Neural cell (in vitro differentiated cells): ENCODE measurements at regions not wholly inside any gene's neighbourhood (a gene's known extent, or its start where the extent isn't known, plus 50 kb on each side); places are given as distances from the start of the nearest gene placed in this dataset.

Source experiments
- H2AFZ ChIP-seq: fragments of 200-600, 300-800 bp; sonication (generic), shearing (Covaris generic); 2 replicates; pipeline ENCODE4 v1.6.0; 2014; ENCODE audit warnings: low read depth, mild to moderate bottlenecking, antibody characterized with exemption, low read length, moderate library complexity
- H3F3A ChIP-seq: fragments of 200-600 bp; shearing (Covaris generic); 2 replicates; pipeline ENCODE4 v1.6.1; 2016; ENCODE audit warnings: mild to moderate bottlenecking, moderate library complexity, mixed read lengths, antibody characterized with exemption, low read length; ENCODE audit not compliant: insufficient read depth, poor library complexity, severe bottlenecking
- H3K27ac ChIP-seq: fragments of 200-600, 300-800 bp; sonication (generic), shearing (Covaris generic); 2 replicates; pipeline ENCODE4 v1.5.1; 2014; ENCODE audit warnings: mild to moderate bottlenecking, low read length, moderate library complexity
- H3K27me3 ChIP-seq: fragments of 300-800, 200-600 bp; sonication (generic), shearing (Covaris generic); 2 replicates; pipeline ENCODE4 v1.6.0; 2014; ENCODE audit warnings: mild to moderate bottlenecking, low read depth, low read length, moderate library complexity; ENCODE audit not compliant: insufficient read depth
- H3K36me3 ChIP-seq: fragments of 300-800, 200-600 bp; sonication (generic), shearing (Covaris generic); 2 replicates; pipeline ENCODE4 v1.5.1; 2014; ENCODE audit warnings: mild to moderate bottlenecking, antibody characterized with exemption, low read length, moderate library complexity; ENCODE audit not compliant: insufficient read depth
- H3K4me2 ChIP-seq: fragments of 300-800, 200-600 bp; sonication (generic), shearing (Covaris generic); 2 replicates; pipeline ENCODE4 v1.6.0; 2014; ENCODE audit warnings: mild to moderate bottlenecking, low read length
- H3K4me3 ChIP-seq: fragments of 300-800, 200-600 bp; sonication (generic), shearing (Covaris generic); 2 replicates; pipeline ENCODE4 v1.5.1; 2014; ENCODE audit warnings: mild to moderate bottlenecking, low read length, moderate library complexity
- H3K79me2 ChIP-seq: fragments of 200-600 bp; shearing (Covaris generic); replicated peaks from 2 replicates; pipeline ENCODE4 v1.6.0; 2014; ENCODE audit warnings: mild to moderate bottlenecking, low read length, moderate library complexity; ENCODE audit not compliant: insufficient read depth
- H3K9ac ChIP-seq: fragments of 300-800, 200-600 bp; sonication (generic), shearing (Covaris generic); 2 replicates; pipeline ENCODE4 v1.6.1; 2016; ENCODE audit warnings: mild to moderate bottlenecking, low read length, mixed read lengths
- H3K9me2 ChIP-seq: fragments of 200-600 bp; shearing (Covaris generic); 2 replicates; pipeline ENCODE4 v1.6.1; 2016; ENCODE audit warnings: mild to moderate bottlenecking, low read length, mixed read lengths; ENCODE audit not compliant: insufficient read depth
- H3K9me3 ChIP-seq: fragments of 200-600, 300-800 bp; sonication (generic), shearing (Covaris generic); 2 replicates; pipeline ENCODE4 v1.6.1; 2016; ENCODE audit warnings: mild to moderate bottlenecking, mixed run types, low read length, moderate library complexity, mixed read lengths
- H4K20me1 ChIP-seq: fragments of 200-600 bp; shearing (Covaris generic); 2 replicates; pipeline ENCODE4 v1.6.1; 2016; ENCODE audit warnings: mild to moderate bottlenecking, mixed run types; ENCODE audit not compliant: insufficient read depth
- CTCF ChIP-seq: fragments of 450-650 bp; IDR thresholded peaks from 2 replicates; pipeline ENCODE4 v1.5.1; 2014; ENCODE audit warnings: antibody characterized with exemption, mild to moderate bottlenecking, moderate library complexity; ENCODE audit not compliant: poor library complexity, severe bottlenecking
- EP300 ChIP-seq: fragments of 450-650 bp; conservative IDR thresholded peaks from 2 replicates; pipeline ENCODE4 v1.6.1; 2014; ENCODE audit warnings: antibody characterized with exemption, mild to moderate bottlenecking, moderate library complexity; ENCODE audit not compliant: poor library complexity, severe bottlenecking
- EZH2 ChIP-seq: fragments of 200-600, 300-800 bp; shearing (Covaris generic), sonication (generic); IDR thresholded peaks from 2 replicates; pipeline ENCODE4 v1.6.1; 2014; ENCODE audit warnings: antibody characterized with exemption, low read length, borderline replicate concordance, mild to moderate bottlenecking; ENCODE audit not compliant: insufficient read depth, poor library complexity, severe bottlenecking
- MXI1 ChIP-seq: fragments of 450-650 bp; conservative IDR thresholded peaks from 2 replicates; pipeline ENCODE4 v1.6.1; 2014; ENCODE audit warnings: antibody characterized with exemption, mild to moderate bottlenecking; ENCODE audit not compliant: poor library complexity, severe bottlenecking
- POLR2AphosphoS5 ChIP-seq: IDR thresholded peaks from 2 replicates; pipeline ENCODE4 v1.6.1; 2012
- RAD21 ChIP-seq: fragments of 450-650 bp; conservative IDR thresholded peaks from 2 replicates; pipeline ENCODE4 v1.6.1; 2014; ENCODE audit warnings: antibody characterized with exemption, mild to moderate bottlenecking, moderate library complexity
- REST ChIP-seq: IDR thresholded peaks from 2 replicates; pipeline ENCODE4 v1.6.1; 2012; ENCODE audit warnings: borderline replicate concordance
- SMC3 ChIP-seq: fragments of 450-650 bp; conservative IDR thresholded peaks from 2 replicates; pipeline ENCODE4 v1.6.1; 2014; ENCODE audit warnings: antibody characterized with exemption, mild to moderate bottlenecking, moderate library complexity; ENCODE audit not compliant: poor library complexity
- TAF1 ChIP-seq: IDR thresholded peaks from 2 replicates; pipeline ENCODE4 v1.6.1; 2012; ENCODE audit warnings: low read depth

- Histone ChIP-seq H3F3A (no peaks in the 10 kb centered on the region), H3K9me2 (no peaks in the 10 kb centered on the region), H3K9ac (no peak overlapping the region), H4K20me1 (no peaks in the 10 kb centered on the region), H2AFZ (no peak overlapping the region), H3K9me3 (no peaks in the 10 kb centered on the region), H3K27me3 (no peaks in the 10 kb centered on the region), H3K36me3 (no peaks in the 10 kb centered on the region), H3K27ac (no peak overlapping the region), H3K4me3 (no peak overlapping the region), H3K79me2 (no peaks in the 10 kb centered on the region), H3K4me2 (no peak overlapping the region)
- no peak for TF ChIP-seq REST
- TF ChIP-seq MXI1 = no peak
- TF ChIP-seq TAF1 = no peak
- no peak for TF ChIP-seq POLR2AphosphoS5
- no peak for TF ChIP-seq RAD21
- no peak for TF ChIP-seq EP300
- no peak for TF ChIP-seq EZH2
- no peak for TF ChIP-seq SMC3
- TF ChIP-seq CTCF = no peak
Observed at GRCh38 chr14:44070046-44070445, 437.0 kb downstream of the FSCB start.

GRCh38 chr14:44053422-44053821 lies 453.7 kb downstream of the FSCB start:
- H3K4me2 ChIP-seq = no peak overlapping the region

More at GRCh38 chr14:44053422-44053821, 453.7 kb downstream of the FSCB start:
- Histone ChIP-seq H3K36me3 (no peaks in the 10 kb centered on the region), H3K27ac (no peak overlapping the region), H3K79me2 (no peaks in the 10 kb centered on the region), H3K27me3 (no peaks in the 10 kb centered on the region), H3K9me2 (no peaks in the 10 kb centered on the region), H3K9ac (no peak overlapping the region), H3F3A (no peaks in the 10 kb centered on the region), H4K20me1 (no peaks in the 10 kb centered on the region), H2AFZ (no peak overlapping the region), H3K9me3 (no peaks in the 10 kb centered on the region), H3K4me3 (no peak overlapping the region)
- TF ChIP-seq EP300 = no peak
- no peak for TF ChIP-seq REST
- TF ChIP-seq MXI1 = no peak
- no peak for TF ChIP-seq CTCF
- no peak for TF ChIP-seq SMC3
- TF ChIP-seq TAF1 = no peak
- no peak for TF ChIP-seq RAD21
- no peak for TF ChIP-seq POLR2AphosphoS5
- TF ChIP-seq EZH2 = no peak
